Spleen (tissue), 7 donors: ENCODE measurements at regions not wholly inside any gene's neighbourhood (a gene's known extent, or its start where the extent isn't known, plus 50 kb on each side); places are given as distances from the start of the nearest gene placed in this dataset.

Experiments used
- POLR2A ChIP-seq, 3 donors: fragments of 450-650 bp; IDR thresholded peaks; one replicate each; pipeline ENCODE4 v1.5.1; 2017; ENCODE audit warnings: antibody characterized with exemption in 3 of 3, mild to moderate bottlenecking in 1 of 3
- POLR2AphosphoS5 ChIP-seq, 3 donors: sonication (generic); formaldehyde crosslinking; IDR thresholded peaks; one replicate each; pipeline ENCODE4 v1.5.1; 2017; ENCODE audit warnings: antibody characterized with exemption in 3 of 3
- TF ChIP-seq, protein P1 (sequence below), 11 experiments: fragments of 200-600 bp in 7 of 11; fragments of 450-650 bp in 4 of 11; sonication (generic) in 4 of 11; IDR thresholded peaks in 8 of 11; conservative IDR thresholded peaks in 3 of 11; 1 replicate in 7 of 11; 2 replicates in 4 of 11; pipeline versions ENCODE4 v1.4.0 to v1.8.0; 2016 to 2021; ENCODE audit warnings: antibody characterized with exemption in 11 of 11, inconsistent platforms in 4 of 11, mild to moderate bottlenecking in 1 of 11
- donor health status: DM: no; HTN: no; CAD: no; lungs with moderate emphysema.
- donor health status: DM: no; HTN: no; CAD: no.
- donor health status: DM: no; HTN: no; CAD: no.

GRCh38 chr3:76760336-76760735 is 279.6 kb upstream of the ROBO2 start:
- TF ChIP-seq POLR2A (IDR thresholded peaks at IDR 0.05) (no peak), POLR2AphosphoS5 (IDR thresholded peaks at IDR 0.05) (no peak)
- TF ChIP-seq, protein P1, sequence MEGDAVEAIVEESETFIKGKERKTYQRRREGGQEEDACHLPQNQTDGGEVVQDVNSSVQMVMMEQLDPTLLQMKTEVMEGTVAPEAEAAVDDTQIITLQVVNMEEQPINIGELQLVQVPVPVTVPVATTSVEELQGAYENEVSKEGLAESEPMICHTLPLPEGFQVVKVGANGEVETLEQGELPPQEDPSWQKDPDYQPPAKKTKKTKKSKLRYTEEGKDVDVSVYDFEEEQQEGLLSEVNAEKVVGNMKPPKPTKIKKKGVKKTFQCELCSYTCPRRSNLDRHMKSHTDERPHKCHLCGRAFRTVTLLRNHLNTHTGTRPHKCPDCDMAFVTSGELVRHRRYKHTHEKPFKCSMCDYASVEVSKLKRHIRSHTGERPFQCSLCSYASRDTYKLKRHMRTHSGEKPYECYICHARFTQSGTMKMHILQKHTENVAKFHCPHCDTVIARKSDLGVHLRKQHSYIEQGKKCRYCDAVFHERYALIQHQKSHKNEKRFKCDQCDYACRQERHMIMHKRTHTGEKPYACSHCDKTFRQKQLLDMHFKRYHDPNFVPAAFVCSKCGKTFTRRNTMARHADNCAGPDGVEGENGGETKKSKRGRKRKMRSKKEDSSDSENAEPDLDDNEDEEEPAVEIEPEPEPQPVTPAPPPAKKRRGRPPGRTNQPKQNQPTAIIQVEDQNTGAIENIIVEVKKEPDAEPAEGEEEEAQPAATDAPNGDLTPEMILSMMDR (IDR thresholded peaks at IDR 0.05 in 8 of 11, conservative IDR thresholded peaks at IDR 0.05 in 3 of 11) = no peak
